ENCODE measurements at regions not wholly inside any gene's neighbourhood (a gene's known extent, or its start where the extent isn't known, plus 50 kb on each side); places are given as distances from the start of the nearest gene placed in this dataset.

- no peak for TF ChIP-seq CTCF (conservative IDR thresholded peaks at IDR 0.05; ENCODE audit: low read depth, low read length)
- no peak for TF ChIP-seq EZH2 (IDR thresholded peaks at IDR 0.05; ENCODE audit: low read length, unreplicated experiment)
- TF ChIP-seq EZH2phosphoT487 (IDR thresholded peaks at IDR 0.05; ENCODE audit: borderline replicate concordance, low read length), result no peak
Observed at GRCh38 chr3:70519026-70519425, 206.6 kb upstream of the MDFIC2 start.

Measured in PC-3 (cell line).